ENCODE measurements at regions not wholly inside any gene's neighbourhood (a gene's known extent, or its start where the extent isn't known, plus 50 kb on each side); places are given as distances from the start of the nearest gene placed in this dataset.
A peak's percentile ranks its signal among the peaks of the same experiment; 100 is the strongest.

DNA sequence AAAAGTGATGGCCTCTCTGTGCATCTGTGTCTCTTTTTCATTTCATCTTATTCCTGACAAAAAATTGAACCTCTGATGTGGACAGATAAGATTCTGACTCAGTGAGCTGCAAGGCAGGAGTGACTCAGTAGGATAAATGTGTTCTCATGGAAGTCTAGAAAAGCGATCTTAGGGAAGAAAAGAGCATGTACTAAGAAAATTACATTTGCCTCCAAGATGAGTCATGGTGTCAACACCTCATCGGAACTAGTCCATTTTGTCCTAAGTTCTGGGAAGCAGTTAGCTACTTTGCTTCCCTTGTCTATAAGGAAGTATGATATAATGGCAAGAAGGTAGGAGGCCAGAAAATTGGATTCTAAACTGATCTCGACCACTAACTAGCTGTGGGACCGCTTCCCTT is 83.5 kb upstream of the AFF2 start:
- TF ChIP-seq, protein P1, sequence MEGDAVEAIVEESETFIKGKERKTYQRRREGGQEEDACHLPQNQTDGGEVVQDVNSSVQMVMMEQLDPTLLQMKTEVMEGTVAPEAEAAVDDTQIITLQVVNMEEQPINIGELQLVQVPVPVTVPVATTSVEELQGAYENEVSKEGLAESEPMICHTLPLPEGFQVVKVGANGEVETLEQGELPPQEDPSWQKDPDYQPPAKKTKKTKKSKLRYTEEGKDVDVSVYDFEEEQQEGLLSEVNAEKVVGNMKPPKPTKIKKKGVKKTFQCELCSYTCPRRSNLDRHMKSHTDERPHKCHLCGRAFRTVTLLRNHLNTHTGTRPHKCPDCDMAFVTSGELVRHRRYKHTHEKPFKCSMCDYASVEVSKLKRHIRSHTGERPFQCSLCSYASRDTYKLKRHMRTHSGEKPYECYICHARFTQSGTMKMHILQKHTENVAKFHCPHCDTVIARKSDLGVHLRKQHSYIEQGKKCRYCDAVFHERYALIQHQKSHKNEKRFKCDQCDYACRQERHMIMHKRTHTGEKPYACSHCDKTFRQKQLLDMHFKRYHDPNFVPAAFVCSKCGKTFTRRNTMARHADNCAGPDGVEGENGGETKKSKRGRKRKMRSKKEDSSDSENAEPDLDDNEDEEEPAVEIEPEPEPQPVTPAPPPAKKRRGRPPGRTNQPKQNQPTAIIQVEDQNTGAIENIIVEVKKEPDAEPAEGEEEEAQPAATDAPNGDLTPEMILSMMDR (IDR thresholded peaks at IDR 0.05; ENCODE audit: borderline replicate concordance, extremely low read depth, low read length, poor library complexity, severe bottlenecking) = no peak
- TF ChIP-seq EZH2 (IDR thresholded peaks at IDR 0.05; ENCODE audit: borderline replicate concordance, low read depth, low read length, severe bottlenecking) = no peak
- no peak for ATAC-seq (ENCODE audit: insufficient read depth, low read depth)

DNA sequence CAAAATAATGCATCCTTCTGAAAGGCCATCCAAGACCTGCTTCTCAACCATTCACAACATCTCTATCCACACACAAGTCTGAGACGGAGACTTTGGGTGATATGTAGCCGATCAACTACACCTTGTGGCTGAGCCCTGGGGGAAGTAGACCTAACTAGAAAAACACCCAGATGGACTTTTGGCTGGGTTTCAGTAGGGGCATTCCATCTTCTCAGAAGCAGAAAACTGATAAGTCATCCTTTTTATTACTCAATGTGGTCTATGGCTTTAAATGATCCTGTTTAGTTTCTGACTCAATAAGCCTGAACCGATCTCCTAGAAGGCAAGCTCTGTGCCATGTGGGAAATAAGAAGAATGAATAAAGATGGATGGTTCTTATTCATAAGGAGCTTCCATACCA is 82.5 kb upstream of the AFF2 start:
- Histone ChIP-seq H2AFZ (ENCODE audit: low read depth, low read length) (no peak overlapping the region), H3K27ac (ENCODE audit: low read length) (no peak overlapping the region), H3K4me3 (ENCODE audit: low read depth in 1 of 2, low read length in 2 of 2) (no peak overlapping the region), H3K4me1 (ENCODE audit: insufficient read depth, low read length) (no peaks in the 10 kb centered on the region), H4K20me1 (ENCODE audit: insufficient read depth, low read length) (no peaks in the 10 kb centered on the region), H3K27me3 (ENCODE audit: insufficient read depth, low read length, poor library complexity) (no peaks in the 10 kb centered on the region), H3K36me3 (ENCODE audit: insufficient read depth, low read length) (no peaks in the 10 kb centered on the region), H3K79me2 (ENCODE audit: insufficient read depth, low read length) (no peaks in the 10 kb centered on the region), H3K9ac (ENCODE audit: low read depth, low read length) (no peak overlapping the region), H3K9me3 (ENCODE audit: insufficient read depth, low read length, severe bottlenecking) (no peaks in the 10 kb centered on the region), H3K4me2 (ENCODE audit: insufficient read depth, low read length) (no peak overlapping the region)
- no peak for DNase-seq
- TF ChIP-seq EZH2 (IDR thresholded peaks at IDR 0.05; ENCODE audit: borderline replicate concordance, low read depth, low read length, severe bottlenecking) = no peak
- TF ChIP-seq, protein P1 (IDR thresholded peaks at IDR 0.05; ENCODE audit: borderline replicate concordance, extremely low read depth, low read length, poor library complexity, severe bottlenecking) = no peak
- no peak for ATAC-seq (ENCODE audit: insufficient read depth, low read depth)

More for the DNA sequence above, 83.5 kb upstream of the AFF2 start:
- H3K4me1 ChIP-seq (ENCODE audit: insufficient read depth, low read length) = no peaks in the 10 kb centered on the region
- no peak overlapping the region for H3K9ac ChIP-seq (ENCODE audit: low read depth, low read length)
- H3K4me2 ChIP-seq (ENCODE audit: insufficient read depth, low read length) = no peak overlapping the region
- no peak for DNase-seq
- H3K27ac ChIP-seq (ENCODE audit: low read length) = no peak overlapping the region
- no peaks in the 10 kb centered on the region for H3K79me2 ChIP-seq (ENCODE audit: insufficient read depth, low read length)
- H3K9me3 ChIP-seq (ENCODE audit: insufficient read depth, low read length, severe bottlenecking) = no peaks in the 10 kb centered on the region
- no peaks in the 10 kb centered on the region for H3K27me3 ChIP-seq (ENCODE audit: insufficient read depth, low read length, poor library complexity)
- H4K20me1 ChIP-seq (ENCODE audit: insufficient read depth, low read length) = no peaks in the 10 kb centered on the region
- H3K36me3 ChIP-seq (ENCODE audit: insufficient read depth, low read length) = no peaks in the 10 kb centered on the region
- no peak overlapping the region for H3K4me3 ChIP-seq (ENCODE audit: low read depth in 1 of 2, low read length in 2 of 2)
- no peak overlapping the region for H2AFZ ChIP-seq (ENCODE audit: low read depth, low read length)

DNA sequence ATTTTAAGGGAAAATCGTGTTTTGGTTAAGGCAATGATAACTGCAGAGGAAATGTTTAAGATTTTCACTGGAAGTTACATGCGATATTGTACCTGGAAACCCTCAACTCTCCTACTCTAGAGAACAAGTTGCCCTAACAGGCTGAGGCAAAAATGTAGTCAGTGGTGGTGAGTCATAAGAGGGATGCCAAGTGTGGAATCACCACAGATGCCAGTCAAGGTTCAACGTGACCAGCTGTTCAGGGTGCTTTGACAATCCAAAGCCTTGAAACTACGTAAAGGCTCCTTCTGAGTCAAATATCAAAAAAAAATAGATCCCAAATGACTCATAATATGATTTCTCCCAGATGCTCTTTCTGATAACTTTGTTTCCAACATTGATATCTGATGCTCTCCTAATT is 77.9 kb upstream of the AFF2 start:
- no peak; the same call in 2 of the 3 replicates for ATAC-seq (ENCODE audit: insufficient read depth, low read depth)
- Histone ChIP-seq H3K36me3 (ENCODE audit: insufficient read depth, low read length) (no peaks in the 10 kb centered on the region), H3K9me3 (ENCODE audit: insufficient read depth, low read length, severe bottlenecking) (no peaks in the 10 kb centered on the region), H3K4me3 (ENCODE audit: low read depth in 1 of 2, low read length in 2 of 2) (no peak overlapping the region), H3K27me3 (ENCODE audit: insufficient read depth, low read length, poor library complexity) (no peaks in the 10 kb centered on the region), H3K4me2 (ENCODE audit: insufficient read depth, low read length) (no peak overlapping the region), H3K4me1 (ENCODE audit: insufficient read depth, low read length) (no peaks in the 10 kb centered on the region), H2AFZ (ENCODE audit: low read depth, low read length) (no peak overlapping the region), H3K79me2 (ENCODE audit: insufficient read depth, low read length) (no peaks in the 10 kb centered on the region), H3K9ac (ENCODE audit: low read depth, low read length) (no peak overlapping the region), H4K20me1 (ENCODE audit: insufficient read depth, low read length) (no peaks in the 10 kb centered on the region), H3K27ac (ENCODE audit: low read length) (no peak overlapping the region)
- peak; percentile 5 for DNase-seq
- TF ChIP-seq EZH2 (IDR thresholded peaks at IDR 0.05; ENCODE audit: borderline replicate concordance, low read depth, low read length, severe bottlenecking) = no peak
- TF ChIP-seq, protein P1 (IDR thresholded peaks at IDR 0.05; ENCODE audit: borderline replicate concordance, extremely low read depth, low read length, poor library complexity, severe bottlenecking) = no peak

DNA sequence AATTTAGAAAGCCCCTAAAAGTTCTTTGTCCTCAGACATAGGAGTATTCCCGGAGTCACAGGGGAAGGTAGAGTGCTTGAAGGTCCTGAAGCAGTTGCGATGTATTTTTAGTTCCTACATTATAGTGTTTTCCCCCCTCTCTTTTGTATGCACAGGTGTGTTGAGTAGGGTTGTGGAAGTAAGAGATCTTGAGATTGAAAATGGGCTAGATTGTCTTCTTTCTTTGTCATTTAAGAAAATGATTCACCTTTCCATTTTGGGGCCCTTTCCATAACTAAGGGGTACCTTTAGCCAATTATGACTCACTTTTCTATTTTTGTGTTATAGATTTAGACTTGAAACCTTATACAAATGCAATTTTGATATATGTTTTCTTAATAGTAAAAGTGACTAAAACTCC is 75.8 kb upstream of the AFF2 start:
- DNase-seq (no peak), ATAC-seq (ENCODE audit: insufficient read depth, low read depth) (no peak)
- H3K9ac ChIP-seq (ENCODE audit: low read depth, low read length) = no peak overlapping the region
- no peak for TF ChIP-seq EZH2 (IDR thresholded peaks at IDR 0.05; ENCODE audit: borderline replicate concordance, low read depth, low read length, severe bottlenecking)
- TF ChIP-seq, protein P1 (IDR thresholded peaks at IDR 0.05; ENCODE audit: borderline replicate concordance, extremely low read depth, low read length, poor library complexity, severe bottlenecking) = no peak
- no peaks in the 10 kb centered on the region for H3K4me1 ChIP-seq (ENCODE audit: insufficient read depth, low read length)
- no peak overlapping the region for H3K27ac ChIP-seq (ENCODE audit: low read length)
- no peak overlapping the region for H3K4me3 ChIP-seq (ENCODE audit: low read depth in 1 of 2, low read length in 2 of 2)
- H4K20me1 ChIP-seq (ENCODE audit: insufficient read depth, low read length) = no peaks in the 10 kb centered on the region
- H3K36me3 ChIP-seq (ENCODE audit: insufficient read depth, low read length) = no peaks in the 10 kb centered on the region
- no peaks in the 10 kb centered on the region for H3K79me2 ChIP-seq (ENCODE audit: insufficient read depth, low read length)
- no peak overlapping the region for H2AFZ ChIP-seq (ENCODE audit: low read depth, low read length)
- H3K9me3 ChIP-seq (ENCODE audit: insufficient read depth, low read length, severe bottlenecking) = no peaks in the 10 kb centered on the region
- no peaks in the 10 kb centered on the region for H3K27me3 ChIP-seq (ENCODE audit: insufficient read depth, low read length, poor library complexity)
- no peak overlapping the region for H3K4me2 ChIP-seq (ENCODE audit: insufficient read depth, low read length)

All from DND-41 (cell line).